ENCODE measurements at regions not wholly inside any gene's neighbourhood (a gene's known extent, or its start where the extent isn't known, plus 50 kb on each side); places are given as distances from the start of the nearest gene placed in this dataset.

DNA sequence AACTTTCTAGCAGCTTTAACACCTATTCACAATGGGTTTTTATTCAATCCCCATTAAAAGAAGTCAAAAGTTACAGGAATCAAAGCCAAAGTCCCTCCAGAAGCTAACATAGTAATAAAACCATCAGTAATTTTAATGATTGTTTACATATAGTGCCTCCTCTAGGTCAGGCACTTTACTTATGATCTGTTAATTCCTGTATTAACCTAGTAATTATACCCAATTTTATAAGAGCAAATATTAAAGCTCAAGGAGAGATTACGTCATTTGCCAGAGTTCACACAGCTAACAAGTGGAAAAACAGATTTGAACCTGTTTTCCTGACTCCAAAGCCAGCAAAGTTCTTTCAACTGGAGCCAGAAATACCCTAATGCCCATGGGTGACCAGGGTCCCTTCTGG is 112.9 kb upstream of the F3 start:
- no peak for TF ChIP-seq EZH2phosphoT487 (IDR thresholded peaks at IDR 0.05; ENCODE audit: borderline replicate concordance)
- TF ChIP-seq CTCF (conservative IDR thresholded peaks at IDR 0.05; ENCODE audit: low read length) = no peak
